Spleen (tissue), 7 donors: ENCODE measurements at regions not wholly inside any gene's neighbourhood (a gene's known extent, or its start where the extent isn't known, plus 50 kb on each side); places are given as distances from the start of the nearest gene placed in this dataset.

Experiments
- CTCF ChIP-seq, 11 experiments: fragments of 200-600 bp in 7 of 11; fragments of 450-650 bp in 4 of 11; sonication (generic) in 4 of 11; IDR thresholded peaks in 8 of 11; conservative IDR thresholded peaks in 3 of 11; 1 replicate in 7 of 11; 2 replicates in 4 of 11; pipeline versions ENCODE4 v1.4.0 to v1.8.0; 2016 to 2021; ENCODE audit warnings: antibody characterized with exemption in 11 of 11, inconsistent platforms in 4 of 11, mild to moderate bottlenecking in 1 of 11
- POLR2A ChIP-seq, 3 donors: fragments of 450-650 bp; IDR thresholded peaks; one replicate each; pipeline ENCODE4 v1.5.1; 2017; ENCODE audit warnings: antibody characterized with exemption in 3 of 3, mild to moderate bottlenecking in 1 of 3
- POLR2AphosphoS5 ChIP-seq, 3 donors: sonication (generic); formaldehyde crosslinking; IDR thresholded peaks; one replicate each; pipeline ENCODE4 v1.5.1; 2017; ENCODE audit warnings: antibody characterized with exemption in 3 of 3
- donor health status: DM: no; HTN: no; CAD: no; lungs with moderate emphysema.
- donor health status: DM: no; HTN: no; CAD: no.
- donor health status: DM: no; HTN: no; CAD: no.

- TF ChIP-seq POLR2A (IDR thresholded peaks at IDR 0.05) (no peak), POLR2AphosphoS5 (IDR thresholded peaks at IDR 0.05) (no peak), CTCF (IDR thresholded peaks at IDR 0.05 in 8 of 11, conservative IDR thresholded peaks at IDR 0.05 in 3 of 11) (no peak)
Observed at GRCh38 chr1:201761178-201761577, 67.8 kb upstream of the IPO9 start.
